A549 (cell line): ENCODE measurements at regions not wholly inside any gene's neighbourhood (a gene's known extent, or its start where the extent isn't known, plus 50 kb on each side); places are given as distances from the start of the nearest gene placed in this dataset.

Source experiments
- CTCF ChIP-seq: fragments of >200 bp; sonication (Bioruptor Twin); formaldehyde crosslinking; IDR thresholded peaks from 3 replicates; pipeline ENCODE4 v1.5.1; 2016
- HDAC2 ChIP-seq: fragments of 200-600 bp; sonication (generic); IDR thresholded peaks from 2 replicates; pipeline ENCODE4 v1.6.1; 2016
- REST ChIP-seq: fragments of 200-600 bp; sonication (generic); IDR thresholded peaks from 2 replicates; pipeline ENCODE4 v1.6.1; 2016; ENCODE audit warnings: antibody characterized with exemption, mild to moderate bottlenecking, moderate library complexity
- RFX5 ChIP-seq: fragments of 450-650 bp; IDR thresholded peaks from 2 replicates; pipeline ENCODE4 v1.7.1; 2014; ENCODE audit warnings: antibody characterized with exemption, mild to moderate bottlenecking, moderate library complexity

GRCh38 chr3:159928071-159928491, 60.6 kb upstream of the IL12A start:
- TF ChIP-seq CTCF, result no peak
- no peak for TF ChIP-seq RFX5
- TF ChIP-seq REST, result no peak
- TF ChIP-seq HDAC2, result no peak
